ENCODE measurements at regions not wholly inside any gene's neighbourhood (a gene's known extent, or its start where the extent isn't known, plus 50 kb on each side); places are given as distances from the start of the nearest gene placed in this dataset.

GRCh38 chr12:77600468-77600843 lies 230.2 kb upstream of the NAV3 start:
- BruUV-seq (replicated peaks) = no TSS peak
- no peaks in the 10 kb centered on the region for H3K4me1 Mint-ChIP-seq (ENCODE audit: insufficient read depth, unreplicated experiment)
- no peak for DNase-seq (ENCODE audit: unreplicated experiment)
- POLR2A ChIA-PET = interaction anchor here (1.1 kb wide), 1 partner anchor 25 kb away, joined by 3 read pairs; no protein-coding TSS in a partner anchor
- CTCF ChIA-PET = interaction anchor here (0.7 to 1.9 kb wide), 2 partner anchors 10 to 70 kb away, joined by 3 to 7 read pairs; no protein-coding TSS in a partner anchor
- no peaks in the 10 kb centered on the region for H3K27me3 Mint-ChIP-seq (ENCODE audit: insufficient read depth, unreplicated experiment)
- H3K36me3 Mint-ChIP-seq (ENCODE audit: insufficient read depth, unreplicated experiment) = no peaks in the 10 kb centered on the region
- no peak overlapping the region for H3K4me3 Mint-ChIP-seq (ENCODE audit: unreplicated experiment)
- no peaks in the 10 kb centered on the region for H3K9me3 Mint-ChIP-seq (ENCODE audit: unreplicated experiment)
- H3K27ac Mint-ChIP-seq (ENCODE audit: low read depth, unreplicated experiment) = no peak overlapping the region
- TF ChIP-seq CTCF (IDR thresholded peaks at IDR 0.05; ENCODE audit: unreplicated experiment) = no peak
- intact Hi-C loops (cut with micrococcal nuclease) = no loop called here

- no peak overlapping the region for H3K4me3 Mint-ChIP-seq (ENCODE audit: unreplicated experiment)
- no peaks in the 10 kb centered on the region for H3K4me1 Mint-ChIP-seq (ENCODE audit: insufficient read depth, unreplicated experiment)
- H3K9me3 Mint-ChIP-seq (ENCODE audit: unreplicated experiment) = no peaks in the 10 kb centered on the region
- intact Hi-C loops (cut with micrococcal nuclease) = no loop called here
- ChIA-PET CTCF (interaction anchor here (0.7 to 1.9 kb wide), 2 partner anchors 11 to 71 kb away, joined by 3 to 7 read pairs; no protein-coding TSS in a partner anchor), POLR2A (interaction anchor here (1.1 kb wide), 1 partner anchor 25 kb away, joined by 3 read pairs; no protein-coding TSS in a partner anchor)
- H3K27ac Mint-ChIP-seq (ENCODE audit: low read depth, unreplicated experiment) = no peak overlapping the region
- DNase-seq (ENCODE audit: unreplicated experiment) = no peak
- no peaks in the 10 kb centered on the region for H3K27me3 Mint-ChIP-seq (ENCODE audit: insufficient read depth, unreplicated experiment)
- no TSS peak for BruUV-seq (replicated peaks)
- no peaks in the 10 kb centered on the region for H3K36me3 Mint-ChIP-seq (ENCODE audit: insufficient read depth, unreplicated experiment)
- no peak for TF ChIP-seq CTCF (IDR thresholded peaks at IDR 0.05; ENCODE audit: unreplicated experiment)
These were observed 230.8 kb upstream of the NAV3 start for GRCh38 chr12:77599782-77600467.

- Mint-ChIP-seq H3K4me1 (ENCODE audit: insufficient read depth, unreplicated experiment) (no peaks in the 10 kb centered on the region), H3K27me3 (ENCODE audit: insufficient read depth, unreplicated experiment) (no peaks in the 10 kb centered on the region), H3K9me3 (ENCODE audit: unreplicated experiment) (no peaks in the 10 kb centered on the region), H3K4me3 (ENCODE audit: unreplicated experiment) (no peak overlapping the region), H3K27ac (ENCODE audit: low read depth, unreplicated experiment) (no peak overlapping the region), H3K36me3 (ENCODE audit: insufficient read depth, unreplicated experiment) (no peaks in the 10 kb centered on the region)
- no peak for TF ChIP-seq CTCF (IDR thresholded peaks at IDR 0.05; ENCODE audit: unreplicated experiment)
- no TSS peak for BruUV-seq (replicated peaks)
- intact Hi-C loops (cut with micrococcal nuclease) = no loop called here
- ChIA-PET POLR2A (no interaction called here), CTCF (no interaction called here)
- no peak for DNase-seq (ENCODE audit: unreplicated experiment)
These were observed 236.3 kb upstream of the NAV3 start for GRCh38 chr12:77594366-77594765.

- H3K9me3 Mint-ChIP-seq (ENCODE audit: unreplicated experiment) = no peaks in the 10 kb centered on the region
- no TSS peak for BruUV-seq (replicated peaks)
- H3K36me3 Mint-ChIP-seq (ENCODE audit: insufficient read depth, unreplicated experiment) = no peaks in the 10 kb centered on the region
- no peaks in the 10 kb centered on the region for H3K4me1 Mint-ChIP-seq (ENCODE audit: insufficient read depth, unreplicated experiment)
- intact Hi-C loops (cut with micrococcal nuclease) = no loop called here
- CTCF ChIA-PET = interaction anchor here (1.1 kb wide), 1 partner anchor 39 kb away, joined by 3 read pairs; no protein-coding TSS in a partner anchor
- POLR2A ChIA-PET = no interaction called here
- no peak for TF ChIP-seq CTCF (IDR thresholded peaks at IDR 0.05; ENCODE audit: unreplicated experiment)
- H3K27ac Mint-ChIP-seq (ENCODE audit: low read depth, unreplicated experiment) = no peak overlapping the region
- no peak for DNase-seq (ENCODE audit: unreplicated experiment)
- no peaks in the 10 kb centered on the region for H3K27me3 Mint-ChIP-seq (ENCODE audit: insufficient read depth, unreplicated experiment)
- no peak overlapping the region for H3K4me3 Mint-ChIP-seq (ENCODE audit: unreplicated experiment)
These were observed 237.9 kb upstream of the NAV3 start for GRCh38 chr12:77592836-77593235.
